Left kidney (tissue), 1 donor: ENCODE measurements at regions not wholly inside any gene's neighbourhood (a gene's known extent, or its start where the extent isn't known, plus 50 kb on each side); places are given as distances from the start of the nearest gene placed in this dataset.
"Not testable (repeated sequence)": the region's sequence is repeated elsewhere in the genome, so short reads cannot be mapped to it uniquely, and the experiment has no call there.

Experiments
- DNase-seq: peaks from one replicate; pipeline ENCODE4 v3.0.0-alpha.2; 2013

DNA sequence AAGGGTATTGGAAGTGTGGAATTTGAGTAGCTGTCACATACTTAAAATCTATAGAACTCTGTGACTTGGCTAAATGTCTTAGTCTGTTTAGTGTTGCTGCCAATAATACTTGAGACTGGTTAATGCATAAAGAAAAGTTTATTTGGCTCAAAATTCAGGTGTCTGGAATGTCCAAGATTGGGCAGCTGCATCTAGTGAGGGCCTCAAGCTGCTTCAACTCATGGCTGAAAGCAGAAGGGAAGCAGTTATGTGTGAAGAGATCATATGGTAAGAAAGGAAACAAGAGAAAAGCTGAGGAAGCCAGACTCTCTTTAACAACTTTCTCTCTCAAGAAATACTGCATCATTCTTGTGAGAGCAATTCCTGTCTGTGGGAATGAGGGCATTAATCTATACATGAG lies 1043.3 kb upstream of the CDH6 start:
- DNase-seq = no peak

DNA sequence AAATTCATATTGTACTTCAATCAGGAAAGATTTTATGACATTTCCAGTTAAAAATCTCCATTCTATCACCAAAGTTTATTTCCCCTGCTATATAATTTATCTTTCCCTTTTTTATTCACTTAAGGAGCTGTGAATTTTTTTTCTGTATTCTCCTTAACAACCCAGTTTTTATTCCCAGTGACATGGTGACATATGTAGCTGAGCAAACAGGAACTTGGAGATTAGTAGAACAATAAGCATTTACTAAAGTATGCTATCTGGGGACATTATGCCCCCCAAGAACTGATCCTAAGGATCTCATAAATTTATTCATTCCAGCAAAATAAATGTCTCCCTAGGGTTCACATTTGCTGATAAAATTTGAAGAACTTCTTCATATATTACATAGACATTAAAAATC lies 1044.0 kb upstream of the CDH6 start:
- DNase-seq = no peak

DNA sequence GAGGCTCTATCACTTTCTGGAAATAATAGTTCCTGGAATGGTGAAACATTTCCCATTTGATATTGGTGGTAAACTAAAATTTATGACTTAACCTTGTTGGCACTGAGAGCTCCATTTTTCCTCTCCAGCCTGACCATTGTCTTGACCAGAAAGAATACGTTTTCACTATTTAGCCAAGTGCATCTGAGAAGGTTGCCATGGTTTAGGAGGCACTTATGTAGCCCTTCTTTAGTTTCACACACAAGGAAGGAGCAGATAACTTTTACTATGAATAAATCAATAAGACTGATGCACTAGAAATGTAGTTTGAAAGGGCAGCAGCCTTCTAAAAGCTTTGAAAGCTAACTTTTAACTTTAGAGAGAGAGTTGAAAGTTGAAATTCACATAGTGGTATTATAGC lies 1045.5 kb upstream of the CDH6 start:
- DNase-seq = no peak

DNA sequence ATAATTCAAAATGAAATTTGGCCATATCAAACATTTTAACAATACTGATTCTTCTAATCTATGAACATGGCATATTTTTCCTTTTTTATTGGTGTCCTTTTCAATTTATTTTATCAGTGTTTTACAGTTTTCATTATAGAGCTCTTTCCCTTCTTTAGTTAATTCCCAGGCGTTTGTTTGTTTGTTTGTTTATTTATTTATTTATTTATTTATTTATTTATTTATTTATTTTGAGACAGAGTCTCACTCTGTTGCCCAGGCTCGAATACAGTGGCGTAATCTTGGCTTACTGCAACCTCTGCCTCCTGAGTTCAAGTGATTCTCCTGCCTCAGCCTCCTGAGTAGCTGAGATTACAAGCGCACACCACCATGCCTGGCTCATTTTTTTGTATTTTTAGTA lies 1049.4 kb upstream of the CDH6 start:
- not testable (repeated sequence) for DNase-seq

DNA sequence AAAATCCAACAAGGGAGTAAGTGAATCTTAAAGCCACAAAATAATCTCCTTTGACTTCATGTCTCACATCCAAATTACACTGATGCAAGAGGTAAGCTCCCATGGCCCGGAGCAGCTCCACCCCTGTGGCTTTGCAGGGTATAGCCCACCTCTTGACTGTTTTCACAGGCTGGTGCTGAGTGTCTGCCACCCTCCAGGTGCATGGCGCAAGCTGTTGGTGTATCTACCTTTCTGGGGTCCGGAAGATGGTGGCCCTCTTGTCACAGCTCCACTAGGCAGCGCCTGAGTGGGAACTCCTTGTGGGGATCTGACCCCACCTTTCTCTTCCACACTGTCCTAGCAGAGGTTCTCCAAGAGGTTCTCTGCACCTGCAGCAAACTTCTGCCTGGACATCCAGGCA lies 1051.1 kb upstream of the CDH6 start:
- DNase-seq = no peak

DNA sequence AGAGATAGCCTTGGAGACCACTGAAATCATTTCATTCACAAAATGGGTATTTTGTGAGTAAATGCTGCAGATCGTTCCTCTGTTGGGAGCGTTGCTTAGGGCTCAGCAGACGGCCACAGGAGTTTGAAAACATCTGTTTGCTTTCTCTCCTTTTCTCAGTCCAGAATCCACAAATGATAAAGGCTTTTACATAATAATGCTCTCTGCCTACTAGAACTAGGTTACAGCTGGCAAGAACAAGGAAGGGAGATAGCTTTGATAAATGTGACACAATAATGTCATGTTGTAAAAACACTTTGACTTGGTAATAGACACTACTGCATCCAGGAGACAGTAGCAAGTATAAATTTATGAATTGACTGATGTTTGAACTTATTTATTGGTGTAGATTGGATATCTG lies 1072.4 kb upstream of the CDH6 start:
- no peak for DNase-seq

DNA sequence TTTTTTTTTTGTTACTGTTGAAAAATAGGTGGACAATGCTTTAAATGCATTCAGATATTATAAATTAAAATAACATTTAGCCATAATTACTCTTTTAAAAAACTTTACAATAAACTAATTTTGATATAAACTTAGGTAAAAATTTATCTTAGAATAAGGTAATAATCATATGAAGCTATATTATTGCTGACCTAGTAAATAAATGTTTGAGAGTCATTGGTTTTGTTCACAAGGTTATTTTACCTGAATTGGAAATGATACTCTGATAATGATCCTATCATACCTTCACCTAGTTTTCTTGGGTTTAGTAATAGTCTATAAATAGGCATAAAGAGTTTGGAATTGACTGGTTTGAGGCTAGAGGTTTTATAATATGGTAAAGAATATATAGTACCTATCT lies 1076.4 kb upstream of the CDH6 start:
- no peak for DNase-seq

DNA sequence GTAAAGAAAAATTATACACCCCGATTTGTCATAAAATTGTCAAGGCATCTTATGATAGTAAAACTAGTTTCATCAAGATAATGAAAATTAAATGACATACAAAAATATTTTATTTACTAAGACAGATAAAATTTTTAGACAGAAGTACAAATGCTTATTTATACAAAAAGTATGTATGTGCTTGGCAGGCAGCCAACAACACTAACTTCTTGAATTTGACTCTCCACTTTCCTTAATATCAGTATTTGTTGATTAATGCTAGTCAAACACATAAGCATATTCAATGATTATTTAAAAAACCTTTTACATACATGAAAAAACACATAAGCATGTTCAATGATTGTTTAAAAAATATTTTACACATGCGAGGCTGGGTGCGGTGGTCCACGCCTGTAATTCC lies 1079.9 kb upstream of the CDH6 start:
- no peak for DNase-seq

DNA sequence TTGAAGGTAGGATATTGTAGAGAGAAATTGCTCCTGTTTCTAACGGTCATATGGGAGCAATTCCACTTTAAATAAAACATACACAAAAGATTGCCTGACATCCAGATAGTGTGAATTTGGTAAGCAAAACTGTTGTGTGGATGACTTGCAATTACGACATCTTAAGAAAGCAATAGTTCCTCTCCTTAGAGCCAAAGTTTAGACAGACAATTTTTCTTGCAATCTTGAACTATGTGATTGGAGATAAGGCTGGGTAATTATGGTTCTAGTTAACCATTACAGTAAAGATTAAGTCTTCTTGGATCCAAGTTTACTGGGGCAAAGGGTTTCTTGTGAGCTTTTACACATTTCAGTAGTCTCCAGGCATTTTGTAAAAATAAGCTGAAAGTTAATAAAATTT lies 1080.6 kb upstream of the CDH6 start:
- no peak for DNase-seq

DNA sequence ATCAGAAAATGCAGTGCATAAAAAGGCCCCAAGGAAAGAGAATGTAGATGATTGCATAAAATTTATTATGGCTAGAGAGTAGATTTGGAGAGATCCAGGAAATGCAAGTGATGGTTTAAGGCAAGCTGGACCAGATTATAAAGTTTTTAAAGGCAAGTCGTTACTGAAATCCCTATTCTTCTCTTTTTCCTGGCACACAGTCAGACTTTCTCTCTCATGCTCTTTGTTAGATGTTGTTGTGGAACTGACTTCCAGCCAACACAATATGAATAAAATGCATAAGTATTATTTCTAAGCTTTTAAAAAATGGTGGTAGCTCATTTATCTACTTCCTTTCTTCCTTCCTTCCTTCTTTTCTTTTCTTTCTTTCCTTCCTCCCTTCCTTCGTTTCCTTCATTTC lies 1085.4 kb upstream of the CDH6 start:
- DNase-seq = no peak

DNA sequence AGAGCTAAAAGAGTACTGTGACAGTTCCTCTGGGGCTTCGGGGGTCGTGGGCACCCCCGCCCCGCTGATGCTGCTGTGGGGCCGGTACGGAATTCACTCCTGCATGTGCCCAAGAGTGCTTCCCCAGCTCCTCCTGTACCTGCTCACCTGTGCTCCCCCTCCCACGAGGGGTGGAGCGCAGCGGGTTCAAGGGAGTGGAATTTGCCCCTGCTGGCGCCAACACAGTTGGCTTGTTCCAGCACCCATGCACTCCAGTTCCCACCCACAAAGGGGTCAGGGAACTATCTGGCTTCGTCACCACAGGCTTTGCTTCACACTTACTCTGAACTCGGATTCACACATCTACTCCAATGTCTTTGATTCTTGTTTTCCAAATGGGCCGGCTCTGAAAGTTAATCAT lies 1086.9 kb upstream of the CDH6 start:
- DNase-seq = no peak

DNA sequence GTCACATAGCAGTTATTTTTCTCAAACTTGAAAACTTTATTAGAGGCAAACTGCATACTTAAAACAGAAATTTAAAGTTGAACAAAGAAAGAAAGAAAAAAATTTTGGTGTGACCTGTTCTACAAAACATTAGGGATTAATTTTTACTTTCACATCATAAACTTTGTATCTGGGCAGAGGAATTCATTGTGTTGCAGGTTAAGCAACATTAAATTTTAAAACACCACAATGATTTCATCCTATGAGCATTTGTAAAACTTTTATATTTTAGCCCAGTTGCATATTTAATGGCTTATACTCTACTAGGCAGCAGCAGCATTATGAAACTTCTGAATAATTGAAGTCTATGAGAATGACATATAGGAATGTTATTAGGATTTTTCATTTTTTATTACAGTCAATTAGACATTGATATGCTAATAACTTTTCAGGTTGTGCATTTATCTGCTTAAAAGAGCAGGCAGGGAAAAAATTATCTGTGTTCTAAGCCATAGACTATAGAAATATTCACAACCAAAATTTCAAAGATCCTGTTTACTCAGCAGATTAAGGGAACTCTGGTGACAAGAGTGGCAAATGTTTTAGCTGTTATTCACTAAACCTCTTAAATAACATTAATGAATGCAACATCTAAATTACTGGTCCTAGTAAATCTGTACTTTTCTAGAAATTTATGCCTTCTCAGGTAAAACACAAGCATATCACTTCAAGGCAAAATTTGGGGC lies 1088.5 kb upstream of the CDH6 start:
- no peak for DNase-seq

DNA sequence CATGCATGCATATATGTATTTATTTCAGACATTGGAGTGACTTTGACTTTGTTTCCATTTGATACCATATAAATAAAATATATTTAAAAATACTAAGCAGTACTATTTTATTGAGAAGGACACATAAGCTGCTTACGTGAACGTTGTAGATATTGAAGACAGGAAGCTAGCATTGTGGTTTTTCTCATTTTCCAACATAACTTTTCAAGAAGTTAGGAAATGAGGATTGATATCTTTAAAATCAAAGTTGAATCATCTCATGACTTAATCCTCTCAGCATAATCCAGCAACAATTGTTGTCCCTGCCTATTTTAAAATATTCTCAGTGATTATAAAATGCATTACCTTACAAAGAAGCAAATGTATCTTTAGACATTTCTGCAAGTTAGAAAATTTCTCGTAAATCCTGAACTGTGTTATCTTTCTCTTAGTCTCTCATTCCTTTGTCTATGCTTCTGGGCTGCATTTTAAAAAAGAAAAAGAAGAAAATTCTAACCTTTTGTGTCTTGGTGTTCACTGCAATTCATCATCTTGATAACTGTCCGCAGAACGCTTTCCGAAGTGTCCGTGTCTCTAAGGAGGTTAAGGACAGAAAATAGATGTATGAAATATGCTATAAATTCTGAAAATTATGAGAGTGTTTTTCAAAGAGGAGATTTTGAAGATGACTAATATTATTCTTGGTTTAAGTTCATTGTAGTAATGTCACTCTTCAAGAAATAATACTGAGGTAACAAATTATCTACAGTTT lies 1089.9 kb upstream of the CDH6 start:
- no peak for DNase-seq

DNA sequence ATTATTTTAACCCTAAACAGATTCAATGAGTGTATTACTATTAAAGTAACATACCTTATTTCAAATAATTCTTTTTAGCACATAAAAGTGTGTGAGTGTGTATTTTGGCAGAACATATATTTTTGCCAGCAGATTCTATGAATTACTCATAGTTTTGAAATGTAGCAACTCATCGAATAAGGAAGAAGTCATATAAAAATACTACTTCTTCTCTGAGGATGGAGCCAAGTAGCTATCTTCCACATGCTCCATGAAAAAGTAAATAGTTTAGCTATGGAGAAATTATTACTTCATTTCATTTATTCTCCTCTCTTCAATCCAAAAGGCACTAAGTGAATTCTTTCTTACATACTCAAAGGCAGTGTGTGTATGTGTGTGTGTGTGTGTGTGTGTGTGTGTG lies 1090.4 kb upstream of the CDH6 start:
- DNase-seq = no peak

DNA sequence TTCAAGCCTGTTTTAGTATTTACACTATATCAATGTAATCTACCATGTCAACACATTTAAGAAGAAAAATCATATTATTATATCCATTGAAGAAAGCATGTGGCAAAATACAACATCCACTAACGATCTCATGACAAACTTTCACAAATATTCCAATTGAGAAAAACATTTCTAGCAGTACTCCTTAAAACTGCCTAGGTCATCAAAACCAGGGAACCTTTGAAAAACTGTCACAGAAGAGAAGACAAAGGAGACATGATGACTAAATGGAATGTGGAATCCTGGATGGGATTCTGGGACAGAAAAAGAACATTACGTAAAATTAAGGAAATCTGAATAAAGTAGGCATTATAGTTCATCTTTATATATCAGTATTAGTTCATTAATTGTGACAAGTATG lies 1091.3 kb upstream of the CDH6 start:
- DNase-seq = no peak

DNA sequence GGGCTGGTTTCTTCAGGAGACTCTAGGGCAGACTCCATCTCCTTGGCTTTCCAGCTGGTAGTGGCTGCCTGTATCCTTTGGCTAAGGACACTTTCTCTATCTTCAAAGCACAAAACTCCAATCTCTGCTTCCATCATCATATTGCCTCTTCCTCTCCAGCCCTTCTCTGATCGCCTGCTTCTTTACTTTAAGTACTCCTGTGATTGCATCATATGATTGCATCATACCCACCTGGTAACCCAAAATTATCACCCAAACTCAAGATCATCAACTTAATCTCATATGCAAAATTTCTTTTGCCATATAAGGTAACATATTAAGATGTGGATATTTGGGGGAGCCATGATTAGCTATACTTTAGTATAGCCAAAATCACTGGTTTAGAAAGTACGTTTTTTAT lies 1092.6 kb upstream of the CDH6 start:
- no peak for DNase-seq

DNA sequence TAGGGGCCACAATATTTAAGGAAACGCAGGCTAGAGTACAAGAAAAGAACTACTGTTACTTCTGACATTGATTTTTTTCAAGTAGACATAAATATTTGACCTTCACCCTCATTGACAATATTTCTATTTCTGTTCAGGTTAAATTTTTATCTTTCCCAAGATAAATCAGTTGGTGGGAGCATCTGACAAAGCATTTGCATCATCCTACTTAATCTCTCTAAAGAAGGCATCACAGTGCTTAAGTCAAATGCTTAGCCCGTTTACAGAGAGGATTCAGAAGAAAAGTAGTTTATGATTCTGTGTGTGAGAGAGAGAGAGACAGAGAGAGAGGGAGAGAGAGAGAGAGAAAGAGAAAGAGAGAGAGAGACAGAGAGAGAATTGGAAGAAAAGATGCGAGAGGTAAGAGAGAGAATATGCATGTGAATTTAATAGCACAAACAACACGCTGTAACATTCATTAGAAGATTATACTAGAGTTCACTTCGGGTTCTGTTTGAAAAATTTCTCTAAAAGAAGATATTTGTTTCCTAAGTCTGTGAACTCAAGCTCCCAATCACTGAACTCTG lies 1093.3 kb upstream of the CDH6 start:
- DNase-seq = no peak

DNA sequence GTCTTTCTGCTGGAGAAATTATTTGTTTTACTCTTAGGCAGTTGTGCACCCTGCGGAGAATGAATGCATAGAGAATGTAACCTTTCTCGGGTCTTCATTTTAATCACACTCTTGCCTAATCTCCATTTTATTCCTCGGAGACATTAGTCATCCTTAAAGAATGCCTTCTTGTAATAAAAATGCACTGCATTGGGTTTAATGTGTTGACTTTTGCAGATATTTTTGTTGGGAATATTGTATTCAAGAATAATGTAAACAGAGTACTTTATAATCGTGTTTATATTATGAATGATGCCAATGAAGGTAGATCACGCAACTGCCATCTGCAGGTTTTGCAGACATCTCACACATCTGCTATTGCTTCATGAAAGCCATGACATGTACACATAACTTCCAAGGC lies 1093.9 kb upstream of the CDH6 start:
- no peak for DNase-seq

DNA sequence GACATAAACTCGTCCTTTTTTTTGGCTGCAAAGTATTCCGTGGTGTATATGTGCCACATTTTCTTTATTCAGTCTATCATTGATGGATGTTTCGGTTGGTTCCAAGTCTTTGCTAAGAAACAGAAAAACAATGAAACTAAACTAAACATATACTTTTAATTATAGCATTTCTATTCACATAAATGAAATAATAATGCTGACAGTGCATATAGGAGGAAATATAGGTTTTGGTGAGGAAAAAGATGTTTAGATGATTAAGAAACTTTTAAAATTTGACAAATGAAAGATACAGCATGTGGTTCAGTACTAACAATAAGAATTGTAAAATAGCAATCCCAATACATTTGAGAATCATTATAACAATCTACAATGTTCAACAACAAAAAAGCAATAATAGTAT lies 1094.5 kb upstream of the CDH6 start:
- no peak for DNase-seq

DNA sequence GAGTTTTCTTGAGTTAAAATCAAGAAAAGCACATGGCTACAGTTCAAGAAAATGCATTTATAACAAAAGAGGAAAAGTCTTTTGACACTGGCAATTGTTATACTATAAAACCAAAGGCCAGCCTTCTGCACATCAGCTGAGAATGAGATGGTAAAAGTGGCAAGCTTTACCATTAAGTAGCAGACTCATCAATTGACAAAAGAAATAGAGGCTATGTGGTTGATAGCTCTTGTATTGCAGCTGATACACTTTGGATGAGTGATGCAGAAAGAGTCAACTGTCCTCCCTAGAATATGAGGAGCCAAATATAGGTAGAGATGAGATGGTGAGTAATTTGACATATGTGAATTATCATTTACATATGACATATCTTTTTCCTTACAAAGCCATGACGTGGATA lies 1100.9 kb upstream of the CDH6 start:
- no peak for DNase-seq

DNA sequence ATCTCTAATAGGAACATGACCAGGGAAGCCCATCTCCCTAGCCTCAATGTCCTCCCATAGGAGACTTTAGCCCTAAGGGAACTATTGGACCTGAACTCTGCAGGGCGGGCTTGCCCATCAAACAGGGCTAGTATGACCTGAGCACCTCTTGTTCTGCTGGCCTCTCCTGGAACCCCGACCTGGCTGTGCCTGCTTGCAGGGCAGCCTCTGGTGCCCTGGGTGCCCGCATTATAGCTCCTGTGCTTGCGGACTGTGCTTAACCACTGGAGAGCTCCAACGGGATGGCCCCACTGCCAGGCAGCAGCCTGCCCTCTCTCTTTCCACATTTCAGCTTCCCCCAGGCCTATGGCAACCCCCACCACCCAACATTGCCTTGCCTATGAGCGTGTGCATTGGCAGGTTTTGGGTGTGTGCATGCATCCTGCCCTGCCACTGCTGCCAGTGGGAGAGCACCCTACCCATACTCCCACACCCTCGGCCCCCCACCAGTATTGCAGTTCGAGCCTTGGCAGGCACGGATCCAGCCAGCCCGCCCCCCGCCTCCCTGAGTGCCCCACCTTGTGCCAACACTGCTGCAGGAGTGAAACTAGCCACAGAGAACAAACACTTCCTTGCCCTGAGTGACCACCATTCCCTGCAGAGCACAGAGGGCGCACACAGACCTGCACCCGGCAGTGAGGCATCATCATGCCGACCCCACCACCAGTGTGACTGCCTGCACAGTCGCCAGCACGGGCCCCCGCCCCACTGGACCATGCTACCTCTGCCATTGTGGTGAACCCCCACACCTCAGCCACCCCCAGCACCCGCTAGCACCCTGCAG lies 1123.8 kb upstream of the CDH6 start:
- DNase-seq = no peak

DNA sequence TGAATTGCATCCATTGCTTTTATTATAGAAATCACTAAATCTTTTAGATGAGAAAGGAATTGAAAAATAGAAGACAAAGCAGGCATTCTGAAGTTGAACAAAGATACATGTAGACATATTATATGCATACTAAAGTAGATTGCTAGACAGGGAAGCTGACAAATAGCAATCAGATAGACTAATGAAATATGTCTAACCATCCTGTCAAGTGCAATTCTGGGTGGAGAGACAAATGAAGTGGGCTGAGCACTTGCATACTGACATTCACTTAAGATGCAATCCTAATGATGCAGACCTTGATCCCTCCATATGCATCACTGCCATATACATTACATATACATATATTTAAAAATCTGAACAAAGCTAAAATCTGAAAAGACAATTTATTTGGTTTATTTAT lies 1130.0 kb upstream of the CDH6 start:
- DNase-seq = no peak

DNA sequence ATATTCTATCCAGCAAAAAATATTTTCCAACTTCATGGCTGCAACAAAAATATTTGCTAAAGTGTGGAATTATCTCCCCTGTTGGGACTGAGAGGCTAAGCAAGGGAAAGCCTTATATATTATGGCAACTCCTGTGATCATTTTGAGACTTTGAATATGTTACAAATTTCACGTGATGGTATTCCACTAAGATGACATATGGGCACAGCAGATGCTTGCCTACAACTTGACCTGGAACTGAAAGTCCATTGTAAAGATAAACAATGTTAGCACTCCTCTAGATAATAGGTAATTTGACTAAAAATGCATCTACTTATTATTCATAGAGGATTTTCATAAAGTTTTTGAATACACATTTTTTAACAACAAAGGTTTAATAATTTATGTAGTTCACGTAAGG lies 1141.5 kb upstream of the CDH6 start:
- no peak for DNase-seq
